HCT116 (cell line): ENCODE measurements at regions not wholly inside any gene's neighbourhood (a gene's known extent, or its start where the extent isn't known, plus 50 kb on each side); places are given as distances from the start of the nearest gene placed in this dataset.

Source experiments
- ATF3 ChIP-seq: IDR thresholded peaks from 2 replicates; pipeline ENCODE4 v1.6.1; 2012
- CTCF ChIP-seq, 3 experiments: fragments of 200-600 bp in 1 of 3; sonication (generic) in 1 of 3; IDR thresholded peaks in 2 of 3; conservative IDR thresholded peaks in 1 of 3; 2 replicates each; pipeline ENCODE4 v1.5.1; 2012 to 2017; ENCODE audit warnings: low read depth in 2 of 3, low read length in 2 of 3, antibody characterized with exemption in 1 of 3, borderline replicate concordance in 1 of 3, control low read depth in 1 of 3, mild to moderate bottlenecking in 1 of 3, mixed read lengths in 1 of 3, mixed run types in 1 of 3, moderate library complexity in 1 of 3; ENCODE audit not compliant: insufficient read depth in 1 of 3
- EZH2 ChIP-seq: fragments of 200-600 bp; sonication (generic); IDR thresholded peaks from 2 replicates; pipeline ENCODE4 v1.6.1; 2017; ENCODE audit warnings: antibody characterized with exemption, mixed run types
- EZH2phosphoT487 ChIP-seq: fragments of 200-600 bp; IDR thresholded peaks from 2 replicates; pipeline ENCODE4 v1.6.1; 2018; ENCODE audit warnings: antibody characterized with exemption, borderline replicate concordance
- MAX ChIP-seq: IDR thresholded peaks from 2 replicates; pipeline ENCODE4 v1.6.1; 2012
- POLR2A ChIP-seq: IDR thresholded peaks from 2 replicates; pipeline ENCODE4 v1.7.0; 2011; ENCODE audit warnings: borderline replicate concordance; ENCODE audit not compliant: insufficient read depth, insufficient read length; ENCODE audit errors: extremely low read depth
- POLR2AphosphoS5 ChIP-seq: IDR thresholded peaks from 2 replicates; pipeline ENCODE4 v1.6.1; 2011; ENCODE audit warnings: mild to moderate bottlenecking, low read depth, low read length, moderate library complexity
- SP1 ChIP-seq: IDR thresholded peaks from 2 replicates; pipeline ENCODE4 v1.6.1; 2012; ENCODE audit warnings: low read depth
- SRF ChIP-seq: IDR thresholded peaks from 2 replicates; pipeline ENCODE4 v1.6.1; 2012; ENCODE audit warnings: low read depth

- TF ChIP-seq POLR2AphosphoS5 (no peak), POLR2A (no peak), EZH2phosphoT487 (no peak), CTCF (IDR thresholded peaks at IDR 0.05 in 2 of 3, conservative IDR thresholded peaks at IDR 0.05 in 1 of 3; ENCODE audit: borderline replicate concordance in 1 of 3, insufficient read depth in 1 of 3, low read depth in 2 of 3, low read length in 2 of 3) (no peak), EZH2 (no peak), ATF3 (no peak), SP1 (no peak), SRF (no peak), MAX (no peak)
These were observed 633.3 kb downstream of the MAFB start for GRCh38 chr20:40055711-40056110.
